ENCODE measurements at regions not wholly inside any gene's neighbourhood (a gene's known extent, or its start where the extent isn't known, plus 50 kb on each side); places are given as distances from the start of the nearest gene placed in this dataset.

DNA sequence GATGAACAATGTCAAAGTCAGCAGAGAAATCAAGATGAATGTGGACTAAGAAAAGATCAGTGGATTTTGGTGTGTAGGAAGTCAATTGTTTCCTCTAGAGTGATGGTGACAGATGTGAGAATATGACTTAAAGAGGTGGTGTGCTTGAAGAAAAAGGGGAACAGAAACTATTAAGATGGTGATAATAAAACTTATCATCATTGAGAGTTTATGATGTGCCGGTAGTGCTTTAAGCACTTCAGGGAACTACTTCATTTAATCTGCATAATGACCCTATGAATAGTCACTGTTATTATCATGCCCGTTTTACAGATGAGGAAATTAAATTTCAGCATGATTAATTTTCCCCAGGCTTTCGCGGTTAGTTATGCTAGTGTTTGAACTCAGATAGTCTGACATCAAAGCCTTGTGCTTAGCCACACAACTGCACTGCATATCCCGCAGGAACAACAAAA, 246.9 kb upstream of the LRRC7 start:
- TF ChIP-seq, protein P1, sequence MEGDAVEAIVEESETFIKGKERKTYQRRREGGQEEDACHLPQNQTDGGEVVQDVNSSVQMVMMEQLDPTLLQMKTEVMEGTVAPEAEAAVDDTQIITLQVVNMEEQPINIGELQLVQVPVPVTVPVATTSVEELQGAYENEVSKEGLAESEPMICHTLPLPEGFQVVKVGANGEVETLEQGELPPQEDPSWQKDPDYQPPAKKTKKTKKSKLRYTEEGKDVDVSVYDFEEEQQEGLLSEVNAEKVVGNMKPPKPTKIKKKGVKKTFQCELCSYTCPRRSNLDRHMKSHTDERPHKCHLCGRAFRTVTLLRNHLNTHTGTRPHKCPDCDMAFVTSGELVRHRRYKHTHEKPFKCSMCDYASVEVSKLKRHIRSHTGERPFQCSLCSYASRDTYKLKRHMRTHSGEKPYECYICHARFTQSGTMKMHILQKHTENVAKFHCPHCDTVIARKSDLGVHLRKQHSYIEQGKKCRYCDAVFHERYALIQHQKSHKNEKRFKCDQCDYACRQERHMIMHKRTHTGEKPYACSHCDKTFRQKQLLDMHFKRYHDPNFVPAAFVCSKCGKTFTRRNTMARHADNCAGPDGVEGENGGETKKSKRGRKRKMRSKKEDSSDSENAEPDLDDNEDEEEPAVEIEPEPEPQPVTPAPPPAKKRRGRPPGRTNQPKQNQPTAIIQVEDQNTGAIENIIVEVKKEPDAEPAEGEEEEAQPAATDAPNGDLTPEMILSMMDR (IDR thresholded peaks at IDR 0.05): no peak
- TF ChIP-seq POLR2A (IDR thresholded peaks at IDR 0.05; ENCODE audit: low read length): no peak
- TF ChIP-seq JUNB (IDR thresholded peaks at IDR 0.05): no peak
- no peak for TF ChIP-seq CHD4 (IDR thresholded peaks at IDR 0.05; ENCODE audit: borderline replicate concordance)
- no peak for TF ChIP-seq MAFK (IDR thresholded peaks at IDR 0.05; ENCODE audit: partially characterized antibody)
- no peak for TF ChIP-seq SREBF2 (IDR thresholded peaks at IDR 0.05)
- TF ChIP-seq HOXB5 (CRISPR knock-in tag; IDR thresholded peaks at IDR 0.05): no peak
- no peak for TF ChIP-seq EP300 (IDR thresholded peaks at IDR 0.05)
- TF ChIP-seq RFX5 (IDR thresholded peaks at IDR 0.05): no peak
- TF ChIP-seq HEYL (CRISPR knock-in tag; IDR thresholded peaks at IDR 0.05): no peak
- TF ChIP-seq SMC3 (IDR thresholded peaks at IDR 0.05): no peak

All from A549 (cell line).